H1 (cell line): ENCODE measurements at regions not wholly inside any gene's neighbourhood (a gene's known extent, or its start where the extent isn't known, plus 50 kb on each side); places are given as distances from the start of the nearest gene placed in this dataset.

ENCODE experiments used
- ATF2 ChIP-seq: IDR thresholded peaks from 2 replicates; pipeline ENCODE4 v1.6.1; 2012; ENCODE audit warnings: low read length, inconsistent platforms
- ATF3 ChIP-seq: IDR thresholded peaks from 2 replicates; pipeline ENCODE4 v1.6.1; 2011; ENCODE audit warnings: low read depth, mild to moderate bottlenecking, low read length; ENCODE audit not compliant: insufficient read depth
- CBX5 ChIP-seq: fragments of 300-800, 300-1000 bp; sonication (generic); IDR thresholded peaks from 2 replicates; pipeline ENCODE4 v1.7.1; 2016; ENCODE audit warnings: antibody characterized with exemption, low read length, low read depth
- CTCF ChIP-seq, 3 experiments: IDR thresholded peaks; 1 replicate in 2 of 3; 2 replicates in 1 of 3; pipeline versions ENCODE4 v1.5.1 to v1.6.1; 2011; ENCODE audit warnings: low read length in 3 of 3, mild to moderate bottlenecking in 3 of 3, inconsistent platforms in 2 of 3, low read depth in 1 of 3, moderate library complexity in 1 of 3; ENCODE audit not compliant: insufficient read depth in 1 of 3; ENCODE audit errors: control extremely low read depth in 1 of 3
- E2F6 ChIP-seq: IDR thresholded peaks from 2 replicates; pipeline ENCODE4 v1.6.1; 2012; ENCODE audit warnings: inconsistent platforms
- EP300 ChIP-seq, 2 experiments: IDR thresholded peaks; 1 replicate in 1 of 2; 2 replicates in 1 of 2; pipeline ENCODE4 v1.6.1; 2011 to 2012; ENCODE audit warnings: low read depth in 2 of 2, low read length in 2 of 2, mild to moderate bottlenecking in 2 of 2, borderline replicate concordance in 1 of 2, inconsistent platforms in 1 of 2, moderate library complexity in 1 of 2
- FOSL1 ChIP-seq: IDR thresholded peaks from 2 replicates; pipeline ENCODE4 v1.6.1; 2011; ENCODE audit warnings: mild to moderate bottlenecking, low read depth, low read length, moderate library complexity; ENCODE audit not compliant: insufficient read depth
- HDAC6 ChIP-seq: IDR thresholded peaks from one replicate; pipeline ENCODE4 v1.7.1; 2012; ENCODE audit warnings: low read depth, mild to moderate bottlenecking, inconsistent platforms, low read length, moderate library complexity
- POLR2A ChIP-seq, 2 experiments: IDR thresholded peaks; 1 replicate in 1 of 2; 2 replicates in 1 of 2; pipeline ENCODE4 v1.6.1; 2011; ENCODE audit warnings: low read depth in 2 of 2, low read length in 2 of 2, mild to moderate bottlenecking in 2 of 2; ENCODE audit errors: control extremely low read depth in 1 of 2
- POLR2AphosphoS5 ChIP-seq: IDR thresholded peaks from 2 replicates; pipeline ENCODE4 v1.6.1; 2011; ENCODE audit warnings: low read depth, low read length
- SUZ12 ChIP-seq: fragments of 200-600 bp; sonication (generic); IDR thresholded peaks from 2 replicates; pipeline ENCODE4 v1.6.1; 2012; ENCODE audit warnings: mild to moderate bottlenecking, inconsistent platforms, low read length, moderate library complexity, mixed read lengths
- TAF1 ChIP-seq: IDR thresholded peaks from 2 replicates; pipeline ENCODE4 v1.6.1; 2011; ENCODE audit warnings: mild to moderate bottlenecking, low read depth, low read length

GRCh38 chr19:46955813-46956371 lies 63.7 kb upstream of the NPAS1 start:
- TF ChIP-seq CTCF (IDR thresholded peaks at IDR 0.05; ENCODE audit: control extremely low read depth in 1 of 3, insufficient read depth in 1 of 3, low read depth in 1 of 3, low read length in 3 of 3) = no peak
- no peak for TF ChIP-seq ATF3
- TF ChIP-seq CBX5 = no peak
- no peak for TF ChIP-seq HDAC6
- TF ChIP-seq FOSL1 = no peak
- TF ChIP-seq EP300 (IDR thresholded peaks at IDR 0.05; ENCODE audit: borderline replicate concordance in 1 of 2, low read depth in 2 of 2, low read length in 2 of 2) = no peak
- TF ChIP-seq E2F6 = no peak
- TF ChIP-seq POLR2AphosphoS5 = no peak
- no peak for TF ChIP-seq POLR2A (IDR thresholded peaks at IDR 0.05; ENCODE audit: control extremely low read depth in 1 of 2, low read depth in 2 of 2, low read length in 2 of 2)
- no peak for TF ChIP-seq ATF2
- TF ChIP-seq TAF1 = no peak
- no peak for TF ChIP-seq SUZ12
